ENCODE measurements at regions not wholly inside any gene's neighbourhood (a gene's known extent, or its start where the extent isn't known, plus 50 kb on each side); places are given as distances from the start of the nearest gene placed in this dataset.
A peak's percentile ranks its signal among the peaks of the same experiment; 100 is the strongest.

GRCh38 chr2:155218292-155218924, 519.9 kb downstream of the KCNJ3 start:
- H3K4me3 ChIP-seq (ENCODE audit: low read length, poor library complexity, severe bottlenecking): no peak overlapping the region

DNA sequence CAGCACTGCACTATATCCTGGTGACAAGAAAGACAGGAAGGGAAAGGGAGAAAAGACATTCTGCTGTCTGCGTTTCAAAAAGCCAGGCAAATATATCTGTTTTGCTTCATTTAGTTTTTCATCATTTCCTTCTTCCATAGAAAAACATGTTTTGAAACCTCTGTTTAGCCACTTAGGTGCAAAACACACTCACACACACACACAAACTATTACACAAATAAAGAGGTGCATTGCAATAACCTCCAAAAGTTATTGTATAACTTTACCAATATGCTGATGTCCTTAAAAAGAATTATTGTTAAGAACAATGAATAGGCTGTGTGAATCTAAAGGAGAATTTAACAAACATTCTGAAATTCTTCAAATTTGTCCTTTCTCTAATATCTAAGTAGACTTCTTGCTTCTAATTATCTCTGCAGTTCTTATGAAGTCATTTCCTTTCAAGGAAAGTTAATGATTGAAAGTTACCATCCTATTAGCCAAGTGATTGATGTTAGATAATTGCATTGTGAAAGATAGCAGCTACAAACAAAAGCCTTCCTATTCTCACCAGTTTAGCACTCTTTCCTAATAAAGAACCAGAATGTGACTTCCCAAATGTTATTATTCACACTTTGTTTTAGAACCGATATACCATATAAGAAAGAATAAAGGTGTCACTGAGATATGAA, 516.7 kb downstream of the KCNJ3 start:
- Histone ChIP-seq H3K9me3 (ENCODE audit: insufficient read depth, low read depth, low read length) (no peaks in the 10 kb centered on the region), H3F3A (ENCODE audit: low read depth) (no peaks in the 10 kb centered on the region), H3K4me1 (ENCODE audit: insufficient read depth, low read length, poor library complexity, severe bottlenecking) (no peaks in the 10 kb centered on the region), H3K27me3 (ENCODE audit: insufficient read depth, low read length, poor library complexity, severe bottlenecking) (no peaks in the 10 kb centered on the region), H3K9ac (ENCODE audit: low read depth, low read length, poor library complexity, severe bottlenecking) (no peak overlapping the region), H4K20me1 (ENCODE audit: insufficient read depth, low read length, poor library complexity, severe bottlenecking) (no peaks in the 10 kb centered on the region), H3K4me3 (ENCODE audit: low read length, poor library complexity, severe bottlenecking) (no peak overlapping the region), H2AFZ (ENCODE audit: low read length) (no peak overlapping the region), H3K4me2 (ENCODE audit: low read depth, low read length, poor library complexity, severe bottlenecking) (no peak overlapping the region), H3K9me2 (replicated peaks; ENCODE audit: low read depth, low read length) (no peaks in the 10 kb centered on the region), H3K36me3 (ENCODE audit: insufficient read depth, low read length) (no peaks in the 10 kb centered on the region), H3K79me2 (ENCODE audit: insufficient read depth, low read length) (no peaks in the 10 kb centered on the region)
- TF ChIP-seq CTCF (conservative IDR thresholded peaks at IDR 0.05; ENCODE audit: low read length): no peak
- TF ChIP-seq EZH2phosphoT487 (IDR thresholded peaks at IDR 0.05; ENCODE audit: borderline replicate concordance): no peak

More at GRCh38 chr2:155218292-155218924, 519.9 kb downstream of the KCNJ3 start:
- no peaks in the 10 kb centered on the region for H3K27me3 ChIP-seq (ENCODE audit: insufficient read depth, low read length, poor library complexity, severe bottlenecking)
- H3K9ac ChIP-seq (ENCODE audit: low read depth, low read length, poor library complexity, severe bottlenecking): no peak overlapping the region
- no peak overlapping the region; the same call in 1 of the 2 replicates for H2AFZ ChIP-seq (ENCODE audit: low read length)
- H3K9me2 ChIP-seq (replicated peaks; ENCODE audit: low read depth, low read length): no peaks in the 10 kb centered on the region
- no peaks in the 10 kb centered on the region for H3K4me1 ChIP-seq (ENCODE audit: insufficient read depth, low read length, poor library complexity, severe bottlenecking)
- no peaks in the 10 kb centered on the region for H3K9me3 ChIP-seq (ENCODE audit: insufficient read depth, low read depth, low read length)
- TF ChIP-seq CTCF (conservative IDR thresholded peaks at IDR 0.05; ENCODE audit: low read length) (no peak), EZH2phosphoT487 (IDR thresholded peaks at IDR 0.05; ENCODE audit: borderline replicate concordance) (no peak)
- no peak overlapping the region for H3K4me2 ChIP-seq (ENCODE audit: low read depth, low read length, poor library complexity, severe bottlenecking)
- H3F3A ChIP-seq (ENCODE audit: low read depth): no peaks in the 10 kb centered on the region
- H4K20me1 ChIP-seq (ENCODE audit: insufficient read depth, low read length, poor library complexity, severe bottlenecking): no peaks in the 10 kb centered on the region
- no peaks in the 10 kb centered on the region for H3K36me3 ChIP-seq (ENCODE audit: insufficient read depth, low read length)
- H3K79me2 ChIP-seq (ENCODE audit: insufficient read depth, low read length): no peaks in the 10 kb centered on the region

DNA sequence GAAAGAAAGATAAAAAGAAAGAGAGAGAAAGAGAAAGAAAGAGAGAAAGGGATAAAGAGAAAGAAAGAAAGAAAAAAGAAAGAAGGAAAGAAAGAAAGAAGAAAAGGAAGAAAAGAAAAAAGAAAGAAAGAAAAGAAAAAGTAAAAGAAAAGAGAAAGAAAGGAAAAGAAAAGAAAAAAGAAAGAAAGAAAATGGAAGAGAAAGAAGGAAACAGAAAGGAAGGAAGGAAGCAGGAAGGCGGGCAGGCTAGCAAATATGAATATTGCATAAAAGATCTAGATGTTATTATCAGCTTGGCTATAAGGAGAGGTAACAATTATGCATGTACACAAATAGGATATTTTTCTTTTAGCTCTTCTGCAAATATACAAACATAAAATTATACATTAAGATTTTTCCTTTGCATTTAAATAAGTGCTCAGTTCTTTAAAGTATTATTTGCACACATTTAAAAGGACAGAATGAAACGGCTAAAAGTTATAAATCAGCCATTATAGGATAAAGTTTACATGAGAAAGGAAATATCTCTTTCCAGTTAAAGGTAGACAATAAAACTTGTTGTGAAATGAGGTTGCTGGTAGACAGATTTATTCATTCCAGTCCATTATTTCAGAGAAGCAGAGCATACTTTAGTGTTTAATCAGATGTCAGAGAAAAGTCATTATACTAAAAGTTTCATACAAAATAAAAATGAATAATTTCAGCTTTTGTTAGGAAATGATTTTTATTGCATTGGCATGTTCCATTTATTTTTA, 511.4 kb downstream of the KCNJ3 start:
- Histone ChIP-seq H3K9me2 (replicated peaks; ENCODE audit: low read depth, low read length) (no peaks in the 10 kb centered on the region), H3K9ac (ENCODE audit: low read depth, low read length, poor library complexity, severe bottlenecking) (no peak overlapping the region), H3F3A (ENCODE audit: low read depth) (no peaks in the 10 kb centered on the region), H3K27me3 (ENCODE audit: insufficient read depth, low read length, poor library complexity, severe bottlenecking) (no peaks in the 10 kb centered on the region), H3K4me1 (ENCODE audit: insufficient read depth, low read length, poor library complexity, severe bottlenecking) (no peaks in the 10 kb centered on the region), H3K4me2 (ENCODE audit: low read depth, low read length, poor library complexity, severe bottlenecking) (no peak overlapping the region), H3K9me3 (ENCODE audit: insufficient read depth, low read depth, low read length) (no peaks in the 10 kb centered on the region), H3K36me3 (ENCODE audit: insufficient read depth, low read length) (no peaks in the 10 kb centered on the region), H2AFZ (ENCODE audit: low read length) (peak overlapping the region; percentile 24; the same call in 1 of the 2 replicates), H3K79me2 (ENCODE audit: insufficient read depth, low read length) (no peaks in the 10 kb centered on the region), H4K20me1 (ENCODE audit: insufficient read depth, low read length, poor library complexity, severe bottlenecking) (no peaks in the 10 kb centered on the region), H3K4me3 (ENCODE audit: low read length, poor library complexity, severe bottlenecking) (no peak overlapping the region)
- TF ChIP-seq EZH2phosphoT487 (IDR thresholded peaks at IDR 0.05; ENCODE audit: borderline replicate concordance): no peak
- TF ChIP-seq CTCF (conservative IDR thresholded peaks at IDR 0.05; ENCODE audit: low read length): no peak
